HG03442 (cell line): ENCODE measurements at regions not wholly inside any gene's neighbourhood (a gene's known extent, or its start where the extent isn't known, plus 50 kb on each side); places are given as distances from the start of the nearest gene placed in this dataset.

Source experiments
- ATAC-seq: cut with Tn5 transposase; IDR thresholded peaks from one replicate; pipeline ENCODE4 v1.9.1; 2021; ENCODE audit warnings: mild to moderate bottlenecking, moderate library complexity; ENCODE audit not compliant: unreplicated experiment

- ATAC-seq: no peak
These were observed 143.7 kb upstream of the WWC1 start for GRCh38 chr5:168147568-168148360.

GRCh38 chr5:168151041-168151440 is 140.4 kb upstream of the WWC1 start:
- ATAC-seq: peak; percentile 40

GRCh38 chr5:168152660-168153059 is 138.8 kb upstream of the WWC1 start:
- peak; percentile 79 for ATAC-seq

GRCh38 chr5:168153263-168153875 is 138.1 kb upstream of the WWC1 start:
- no peak for ATAC-seq

GRCh38 chr5:168153876-168154270 is 137.6 kb upstream of the WWC1 start:
- ATAC-seq: no peak

GRCh38 chr5:168155585-168155984 is 135.9 kb upstream of the WWC1 start:
- no peak for ATAC-seq

- ATAC-seq: no peak
These were observed 135.3 kb upstream of the WWC1 start for GRCh38 chr5:168156170-168156569.

- ATAC-seq: no peak
These were observed 134.3 kb upstream of the WWC1 start for GRCh38 chr5:168157141-168157540.

- peak; percentile 78 for ATAC-seq
These were observed 132.0 kb upstream of the WWC1 start for GRCh38 chr5:168159425-168159824.

GRCh38 chr5:168162464-168162863 is 129.0 kb upstream of the WWC1 start:
- no peak for ATAC-seq

GRCh38 chr5:168163966-168164365 is 127.5 kb upstream of the WWC1 start:
- ATAC-seq: no peak

- ATAC-seq: no peak
These were observed 126.1 kb upstream of the WWC1 start for GRCh38 chr5:168165221-168165914.

- ATAC-seq: no peak
These were observed 125.5 kb upstream of the WWC1 start for GRCh38 chr5:168165977-168166376.

GRCh38 chr5:168167338-168167737 is 124.1 kb upstream of the WWC1 start:
- ATAC-seq: no peak

- no peak for ATAC-seq
These were observed 122.3 kb upstream of the WWC1 start for GRCh38 chr5:168168978-168169698.

GRCh38 chr5:168169791-168170190 is 121.7 kb upstream of the WWC1 start:
- ATAC-seq: no peak

- no peak for ATAC-seq
These were observed 119.3 kb upstream of the WWC1 start for GRCh38 chr5:168171901-168172759.

- ATAC-seq: no peak
These were observed 118.7 kb upstream of the WWC1 start for GRCh38 chr5:168172760-168173223.

- ATAC-seq: peak; percentile 78
These were observed 117.1 kb upstream of the WWC1 start for GRCh38 chr5:168174376-168174775.

- ATAC-seq: peak; percentile 39
These were observed 115.2 kb upstream of the WWC1 start for GRCh38 chr5:168176251-168176650.
